CD4-positive, alpha-beta T cell (primary cell): ENCODE measurements at regions not wholly inside any gene's neighbourhood (a gene's known extent, or its start where the extent isn't known, plus 50 kb on each side); places are given as distances from the start of the nearest gene placed in this dataset.

Experiments used
- ATAC-seq: fragments of 200-7000 bp; cut with Tn5 transposase; one replicate; pipeline ENCODE4 v1.10.0; 2022; ENCODE audit warnings: mild to moderate bottlenecking; ENCODE audit not compliant: poor library complexity
- CTCF ChIA-PET: fragments of 350-600 bp; sonication (Branson Sonifier 250); formaldehyde crosslinking; loops from one replicate; lab custom pipeline; 2021; ENCODE audit warnings: antibody characterized with exemption, inconsistent platforms; lab: Charles Lee
- POLR2A ChIA-PET: fragments of 350-600 bp; sonication (Branson Sonifier 250); formaldehyde crosslinking; loops from one replicate; lab custom pipeline; 2021; ENCODE audit warnings: antibody characterized with exemption, inconsistent platforms; lab: Charles Lee
- DNase-seq, 14 experiments: peaks; one replicate each; pipeline ENCODE4 v3.0.0-alpha.2; 2013 to 2020; ENCODE audit warnings: mixed read lengths in 2 of 14
- H3K27ac ChIP-seq, 2 donors: one replicate each; pipeline versions ENCODE4 v1.5.1 to v1.7.0; 2013; ENCODE audit warnings: low read length in 2 of 2, low read depth in 1 of 2, mild to moderate bottlenecking in 1 of 2
- H3K27me3 ChIP-seq, 2 experiments: 1 replicate in 1 of 2; 2 replicates in 1 of 2; pipeline versions ENCODE4 v1.6.1 to v1.7.0; 2013; ENCODE audit warnings: low read length in 2 of 2, control low read depth in 1 of 2, mild to moderate bottlenecking in 1 of 2, moderate library complexity in 1 of 2; ENCODE audit not compliant: insufficient read depth in 2 of 2, control insufficient read depth in 1 of 2
- H3K36me3 ChIP-seq: one replicate; pipeline ENCODE4 v1.6.1; 2013; ENCODE audit warnings: low read length, control low read depth; ENCODE audit not compliant: insufficient read depth
- H3K4me1 ChIP-seq: one replicate; pipeline ENCODE4 v1.6.1; 2013; ENCODE audit warnings: low read length, control low read depth; ENCODE audit not compliant: insufficient read depth
- H3K4me3 ChIP-seq: one replicate; pipeline ENCODE4 v1.5.1; 2013; ENCODE audit warnings: mild to moderate bottlenecking, low read length, moderate library complexity
- H3K9me3 ChIP-seq, 2 experiments: 1 replicate in 1 of 2; 2 replicates in 1 of 2; pipeline versions ENCODE4 v1.6.1 to v1.7.0; 2013; ENCODE audit warnings: low read length in 2 of 2, mild to moderate bottlenecking in 2 of 2, control low read depth in 1 of 2, moderate library complexity in 1 of 2; ENCODE audit not compliant: control insufficient read depth in 1 of 2, insufficient read depth in 1 of 2
- H3K27ac Mint-ChIP-seq: one replicate; pipeline ENCODE4 v1.8.0; 2020; ENCODE audit warnings: mixed read lengths
- H3K27me3 Mint-ChIP-seq: one replicate; pipeline ENCODE4 v1.8.0; 2021; ENCODE audit warnings: mixed read lengths
- H3K36me3 Mint-ChIP-seq: one replicate; pipeline ENCODE4 v1.8.0; 2021; ENCODE audit warnings: low read depth, mixed read lengths
- H3K4me1 Mint-ChIP-seq: one replicate; pipeline ENCODE4 v1.8.0; 2021; ENCODE audit warnings: low read depth, mixed read lengths
- H3K4me3 Mint-ChIP-seq: one replicate; pipeline ENCODE4 v1.8.0; 2020; ENCODE audit warnings: mild to moderate bottlenecking, mixed read lengths
- H3K9me3 Mint-ChIP-seq: one replicate; pipeline ENCODE4 v1.8.0; 2020; ENCODE audit warnings: mixed read lengths
- CTCF ChIP-seq: fragments of 200-600 bp; IDR thresholded peaks from one replicate; pipeline ENCODE4 v1.8.0; 2022; ENCODE audit warnings: antibody characterized with exemption, mild to moderate bottlenecking
- intact Hi-C, 2 experiments: fragments of 100-400 bp; cut with DNase I in 1 of 2; cut with micrococcal nuclease in 1 of 2; formaldehyde crosslinking; loops; one replicate each; pipeline versions ENCODE4 v1.15.1 to v1.9.0; 2023 to 2025; cut with DNase I, micrococcal nuclease

DNA sequence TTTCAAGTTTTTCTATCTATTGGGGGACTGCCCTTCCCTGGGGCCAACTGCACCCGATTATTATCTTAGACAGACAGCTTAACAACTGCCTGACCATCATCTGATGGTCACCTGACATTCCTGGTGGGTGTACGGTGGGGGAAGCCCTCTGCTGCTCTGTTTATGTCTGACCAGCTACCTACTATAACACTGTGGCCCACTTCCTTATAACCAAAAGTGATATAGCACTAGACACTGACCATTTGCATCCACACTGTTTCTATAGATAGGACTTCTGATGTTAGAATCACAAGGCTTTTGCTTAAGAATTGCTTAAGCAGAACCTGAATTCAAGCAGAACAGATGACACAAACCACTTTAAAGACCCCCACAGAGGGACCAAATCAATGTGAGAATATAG lies 110.5 kb upstream of the RAI14 start:
- Mint-ChIP-seq H3K27ac (no peak overlapping the region), H3K4me1 (no peaks in the 10 kb centered on the region), H3K4me3 (no peak overlapping the region), H3K9me3 (peaks cover 23% of the 10 kb centered on the region), H3K36me3 (no peaks in the 10 kb centered on the region), H3K27me3 (peaks cover 36% of the 10 kb centered on the region)
- Histone ChIP-seq H3K36me3 (no peaks in the 10 kb centered on the region), H3K9me3 (peaks cover 0 to 15% of the 10 kb centered on the region in 2 experiments), H3K4me1 (no peaks in the 10 kb centered on the region), H3K4me3 (no peak overlapping the region), H3K27me3 (peaks cover 3% of the 10 kb centered on the region in 2 experiments), H3K27ac (no peak overlapping the region)
- ChIA-PET POLR2A (no interaction called here), CTCF (no interaction called here)
- DNase-seq (no peak), ATAC-seq (no peak)
- no peak for TF ChIP-seq CTCF
- intact Hi-C loops = no loop called here

GRCh38 chr5:34547300-34548085 lies 108.6 kb upstream of the RAI14 start:
- Histone ChIP-seq H3K4me3 (no peak overlapping the region), H3K9me3 (peaks cover 0 to 15% of the 10 kb centered on the region in 2 experiments), H3K36me3 (no peaks in the 10 kb centered on the region), H3K27ac (no peak overlapping the region), H3K4me1 (no peaks in the 10 kb centered on the region), H3K27me3 (no peaks in the 10 kb centered on the region)
- ChIA-PET CTCF (no interaction called here), POLR2A (no interaction called here)
- Mint-ChIP-seq H3K4me1 (no peaks in the 10 kb centered on the region), H3K27me3 (peaks cover 25% of the 10 kb centered on the region), H3K4me3 (no peak overlapping the region), H3K27ac (no peak overlapping the region), H3K9me3 (peaks cover 23% of the 10 kb centered on the region), H3K36me3 (no peaks in the 10 kb centered on the region)
- ATAC-seq = no peak
- DNase-seq = no peak
- intact Hi-C loops = no loop called here
- TF ChIP-seq CTCF = no peak

GRCh38 chr5:34548086-34548403 lies 108.1 kb upstream of the RAI14 start:
- intact Hi-C loops = no loop called here
- Histone ChIP-seq H3K4me3 (no peak overlapping the region), H3K9me3 (peaks cover 0 to 15% of the 10 kb centered on the region in 2 experiments), H3K4me1 (no peaks in the 10 kb centered on the region), H3K27ac (no peak overlapping the region), H3K27me3 (no peaks in the 10 kb centered on the region), H3K36me3 (no peaks in the 10 kb centered on the region)
- Mint-ChIP-seq H3K4me1 (no peaks in the 10 kb centered on the region), H3K36me3 (no peaks in the 10 kb centered on the region), H3K4me3 (no peak overlapping the region), H3K9me3 (peaks cover 21% of the 10 kb centered on the region), H3K27me3 (peaks cover 23% of the 10 kb centered on the region), H3K27ac (no peak overlapping the region)
- no peak for DNase-seq
- CTCF ChIA-PET = no interaction called here
- no peak for ATAC-seq
- POLR2A ChIA-PET = no interaction called here
- no peak for TF ChIP-seq CTCF
